Caco-2 (cell line): ENCODE measurements at regions not wholly inside any gene's neighbourhood (a gene's known extent, or its start where the extent isn't known, plus 50 kb on each side); places are given as distances from the start of the nearest gene placed in this dataset.
A peak's percentile ranks its signal among the peaks of the same experiment; 100 is the strongest.

Experiments used
- BruUV-seq: library from RNA; stranded (reverse); fragments of 400-500 nt; replicated peaks from 2 replicates; lab custom pipeline; 2021; lab: Mats Ljungman, UMichigan
- CTCF ChIA-PET: fragments of 300-600 bp; sonication (Branson Sonifier 250); formaldehyde crosslinking; loops from one replicate; lab custom pipeline; 2022; ENCODE audit warnings: antibody characterized with exemption; lab: Charles Lee
- POLR2A ChIA-PET: fragments of 300-600 bp; sonication (Branson Sonifier 250); formaldehyde crosslinking; loops from one replicate; lab custom pipeline; 2022; ENCODE audit warnings: antibody characterized with exemption; lab: Charles Lee
- DNase-seq, 2 experiments: peaks; one replicate each; pipeline versions ENCODE4 v3.0.0 to v3.0.0-alpha.2; 2020 to 2022
- H3K27me3 ChIP-seq: replicated peaks from 2 replicates; pipeline ENCODE4 v1.6.0; 2011; ENCODE audit warnings: low read length; ENCODE audit not compliant: control insufficient read depth, insufficient read depth
- H3K36me3 ChIP-seq: 2 replicates; pipeline ENCODE4 v1.5.1; 2011; ENCODE audit warnings: low read length; ENCODE audit not compliant: control insufficient read depth, insufficient read depth
- H3K4me1 ChIP-seq: fragments of 250-450 bp; sonication (Bioruptor Pico); 2 replicates; pipeline ENCODE4 v1.5.1; 2020; ENCODE audit warnings: mild to moderate bottlenecking
- H3K4me3 ChIP-seq: 2 replicates; pipeline ENCODE4 v1.5.1; 2011; ENCODE audit warnings: low read depth, mild to moderate bottlenecking, control low read depth, low read length
- H3K9me3 ChIP-seq: fragments of 250-450 bp; sonication (Bioruptor Pico); 2 replicates; pipeline ENCODE4 v1.5.1; 2020; ENCODE audit warnings: mild to moderate bottlenecking, moderate library complexity
- H3K27ac Mint-ChIP-seq: one replicate; pipeline ENCODE4 v1.8.0; 2022; ENCODE audit warnings: mixed read lengths; ENCODE audit not compliant: unreplicated experiment
- H3K27me3 Mint-ChIP-seq: one replicate; pipeline ENCODE4 v1.8.0; 2022; ENCODE audit warnings: mixed read lengths; ENCODE audit not compliant: insufficient read depth, unreplicated experiment
- H3K36me3 Mint-ChIP-seq: one replicate; pipeline ENCODE4 v1.8.0; 2022; ENCODE audit warnings: mild to moderate bottlenecking, mixed read lengths; ENCODE audit not compliant: insufficient read depth, unreplicated experiment
- H3K4me1 Mint-ChIP-seq: one replicate; pipeline ENCODE4 v1.8.0; 2022; ENCODE audit warnings: low read depth, mixed read lengths; ENCODE audit not compliant: unreplicated experiment
- H3K4me3 Mint-ChIP-seq: one replicate; pipeline ENCODE4 v1.8.0; 2022; ENCODE audit warnings: mild to moderate bottlenecking, moderate library complexity, mixed read lengths; ENCODE audit not compliant: unreplicated experiment
- H3K9me3 Mint-ChIP-seq: one replicate; pipeline ENCODE4 v1.8.0; 2022; ENCODE audit warnings: mixed read lengths; ENCODE audit not compliant: unreplicated experiment
- CTCF ChIP-seq, 2 experiments: fragments of 200-600 bp in 1 of 2; IDR thresholded peaks; 1 replicate in 1 of 2; 2 replicates in 1 of 2; pipeline versions ENCODE4 v1.5.1 to v1.8.0; 2011 to 2022; ENCODE audit warnings: antibody characterized with exemption in 1 of 2, control low read depth in 1 of 2, inconsistent platforms in 1 of 2, low read depth in 1 of 2, low read length in 1 of 2, mild to moderate bottlenecking in 1 of 2, moderate library complexity in 1 of 2; ENCODE audit not compliant: insufficient read depth in 1 of 2, severe bottlenecking in 1 of 2, unreplicated experiment in 1 of 2
- intact Hi-C: fragments of 100-400 bp; cut with micrococcal nuclease; formaldehyde crosslinking; loops from one replicate; pipeline ENCODE4 v1.10.0; 2022; ENCODE audit not compliant: unreplicated experiment

GRCh38 chr22:49649166-49650068, 178.3 kb downstream of the BRD1 start:
- intact Hi-C loops, result no loop called here
- H3K9me3 ChIP-seq, result no peaks in the 10 kb centered on the region
- Mint-ChIP-seq H3K4me1 (no peaks in the 10 kb centered on the region), H3K9me3 (no peaks in the 10 kb centered on the region), H3K4me3 (no peak overlapping the region), H3K27me3 (peaks cover 28% of the 10 kb centered on the region), H3K36me3 (peaks cover 5% of the 10 kb centered on the region), H3K27ac (no peak overlapping the region)
- no TSS peak for BruUV-seq
- CTCF ChIA-PET, result interaction anchor here (0.6 to 0.8 kb wide), 2 partner anchors 235 to 1438 kb away, joined by 3 read pairs; no protein-coding TSS in a partner anchor
- POLR2A ChIA-PET, result no interaction called here
- no peaks in the 10 kb centered on the region for H3K36me3 ChIP-seq
- H3K4me3 ChIP-seq, result no peak overlapping the region
- no peak for DNase-seq
- H3K27me3 ChIP-seq, result no peaks in the 10 kb centered on the region
- TF ChIP-seq CTCF (IDR thresholded peaks at IDR 0.05; ENCODE audit: insufficient read depth in 1 of 2, low read depth in 1 of 2, low read length in 1 of 2, severe bottlenecking in 1 of 2, unreplicated experiment in 1 of 2), result no peak
- no peaks in the 10 kb centered on the region for H3K4me1 ChIP-seq

GRCh38 chr22:49648053-49648452, 179.6 kb downstream of the BRD1 start:
- Histone ChIP-seq H3K27me3 (no peaks in the 10 kb centered on the region), H3K4me1 (no peaks in the 10 kb centered on the region), H3K9me3 (no peaks in the 10 kb centered on the region), H3K36me3 (no peaks in the 10 kb centered on the region), H3K4me3 (no peak overlapping the region)
- CTCF ChIA-PET, result no interaction called here
- Mint-ChIP-seq H3K27ac (no peak overlapping the region), H3K36me3 (peaks cover 5% of the 10 kb centered on the region), H3K27me3 (peaks cover 25% of the 10 kb centered on the region), H3K9me3 (no peaks in the 10 kb centered on the region), H3K4me3 (no peak overlapping the region), H3K4me1 (no peaks in the 10 kb centered on the region)
- POLR2A ChIA-PET, result no interaction called here
- no peak for DNase-seq
- no TSS peak for BruUV-seq
- intact Hi-C loops, result no loop called here
- no peak for TF ChIP-seq CTCF (IDR thresholded peaks at IDR 0.05; ENCODE audit: insufficient read depth in 1 of 2, low read depth in 1 of 2, low read length in 1 of 2, severe bottlenecking in 1 of 2, unreplicated experiment in 1 of 2)

GRCh38 chr22:49647627-49648026, 180.0 kb downstream of the BRD1 start:
- Mint-ChIP-seq H3K4me1 (no peaks in the 10 kb centered on the region), H3K36me3 (peaks cover 5% of the 10 kb centered on the region), H3K27ac (no peak overlapping the region), H3K9me3 (no peaks in the 10 kb centered on the region), H3K27me3 (peaks cover 25% of the 10 kb centered on the region), H3K4me3 (no peak overlapping the region)
- H3K9me3 ChIP-seq, result no peaks in the 10 kb centered on the region
- TF ChIP-seq CTCF (IDR thresholded peaks at IDR 0.05; ENCODE audit: insufficient read depth in 1 of 2, low read depth in 1 of 2, low read length in 1 of 2, severe bottlenecking in 1 of 2, unreplicated experiment in 1 of 2), result peak in 1 of 2 experiments; percentile 18
- intact Hi-C loops, result no loop called here
- CTCF ChIA-PET, result no interaction called here
- H3K36me3 ChIP-seq, result no peaks in the 10 kb centered on the region
- H3K27me3 ChIP-seq, result no peaks in the 10 kb centered on the region
- POLR2A ChIA-PET, result no interaction called here
- DNase-seq, result peak in 1 of 2 experiments; percentile 27
- H3K4me3 ChIP-seq, result no peak overlapping the region
- BruUV-seq, result no TSS peak
- no peaks in the 10 kb centered on the region for H3K4me1 ChIP-seq
